ENCODE measurements at regions not wholly inside any gene's neighbourhood (a gene's known extent, or its start where the extent isn't known, plus 50 kb on each side); places are given as distances from the start of the nearest gene placed in this dataset.

DNA sequence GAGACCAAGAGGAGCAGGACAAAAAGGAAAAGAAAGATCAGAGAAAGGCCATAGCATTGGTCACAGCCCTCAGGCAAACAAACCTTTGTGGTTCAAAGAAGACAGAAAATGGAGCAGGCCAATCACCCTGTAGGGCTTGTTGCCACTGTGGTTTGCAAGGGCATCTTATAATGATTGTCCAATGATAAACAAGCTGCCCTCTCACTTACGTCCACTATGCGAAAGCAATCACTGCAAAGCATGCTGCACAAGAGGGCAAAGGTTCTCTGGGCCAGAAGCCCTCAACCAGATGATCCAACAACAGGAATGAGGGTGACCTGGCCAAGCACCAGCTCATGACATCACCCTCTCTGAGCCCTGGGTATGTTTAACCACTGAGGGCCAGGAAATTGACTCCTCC is 360.9 kb upstream of the HSFY2 start:
- peak in 1 of 2 donors; percentile 25 for TF ChIP-seq RAD21 (IDR thresholded peaks at IDR 0.05)
- no peak for TF ChIP-seq HNF4G (IDR thresholded peaks at IDR 0.05)
- peak in 1 of 2 donors; percentile 86 for TF ChIP-seq JUND (IDR thresholded peaks at IDR 0.05)
- no peak for TF ChIP-seq TAF1 (conservative IDR thresholded peaks at IDR 0.05)
- peak; percentile 80 for TF ChIP-seq YY1 (IDR thresholded peaks at IDR 0.05)
- TF ChIP-seq, protein P1, sequence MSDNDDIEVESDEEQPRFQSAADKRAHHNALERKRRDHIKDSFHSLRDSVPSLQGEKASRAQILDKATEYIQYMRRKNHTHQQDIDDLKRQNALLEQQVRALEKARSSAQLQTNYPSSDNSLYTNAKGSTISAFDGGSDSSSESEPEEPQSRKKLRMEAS (IDR thresholded peaks at IDR 0.05), result peak; percentile 74
- peak in 1 of 2 donors; percentile 90 for TF ChIP-seq RXRA (IDR thresholded peaks at IDR 0.05)
- TF ChIP-seq GABPA (IDR thresholded peaks at IDR 0.05 in 1 of 2, conservative IDR thresholded peaks at IDR 0.05 in 1 of 2), result peak in 1 of 2 donors; percentile 25
- TF ChIP-seq SP1 (IDR thresholded peaks at IDR 0.05), result no peak
- TF ChIP-seq FOXA2 (IDR thresholded peaks at IDR 0.05), result peak; percentile 71
- TF ChIP-seq FOXA1 (IDR thresholded peaks at IDR 0.05), result peak; percentile 59
- TF ChIP-seq HNF4A (conservative IDR thresholded peaks at IDR 0.05), result peak in 1 of 2 donors; percentile 91
- no peak for TF ChIP-seq EGR1 (IDR thresholded peaks at IDR 0.05; ENCODE audit: low read depth in 2 of 2)
- TF ChIP-seq, protein P2, sequence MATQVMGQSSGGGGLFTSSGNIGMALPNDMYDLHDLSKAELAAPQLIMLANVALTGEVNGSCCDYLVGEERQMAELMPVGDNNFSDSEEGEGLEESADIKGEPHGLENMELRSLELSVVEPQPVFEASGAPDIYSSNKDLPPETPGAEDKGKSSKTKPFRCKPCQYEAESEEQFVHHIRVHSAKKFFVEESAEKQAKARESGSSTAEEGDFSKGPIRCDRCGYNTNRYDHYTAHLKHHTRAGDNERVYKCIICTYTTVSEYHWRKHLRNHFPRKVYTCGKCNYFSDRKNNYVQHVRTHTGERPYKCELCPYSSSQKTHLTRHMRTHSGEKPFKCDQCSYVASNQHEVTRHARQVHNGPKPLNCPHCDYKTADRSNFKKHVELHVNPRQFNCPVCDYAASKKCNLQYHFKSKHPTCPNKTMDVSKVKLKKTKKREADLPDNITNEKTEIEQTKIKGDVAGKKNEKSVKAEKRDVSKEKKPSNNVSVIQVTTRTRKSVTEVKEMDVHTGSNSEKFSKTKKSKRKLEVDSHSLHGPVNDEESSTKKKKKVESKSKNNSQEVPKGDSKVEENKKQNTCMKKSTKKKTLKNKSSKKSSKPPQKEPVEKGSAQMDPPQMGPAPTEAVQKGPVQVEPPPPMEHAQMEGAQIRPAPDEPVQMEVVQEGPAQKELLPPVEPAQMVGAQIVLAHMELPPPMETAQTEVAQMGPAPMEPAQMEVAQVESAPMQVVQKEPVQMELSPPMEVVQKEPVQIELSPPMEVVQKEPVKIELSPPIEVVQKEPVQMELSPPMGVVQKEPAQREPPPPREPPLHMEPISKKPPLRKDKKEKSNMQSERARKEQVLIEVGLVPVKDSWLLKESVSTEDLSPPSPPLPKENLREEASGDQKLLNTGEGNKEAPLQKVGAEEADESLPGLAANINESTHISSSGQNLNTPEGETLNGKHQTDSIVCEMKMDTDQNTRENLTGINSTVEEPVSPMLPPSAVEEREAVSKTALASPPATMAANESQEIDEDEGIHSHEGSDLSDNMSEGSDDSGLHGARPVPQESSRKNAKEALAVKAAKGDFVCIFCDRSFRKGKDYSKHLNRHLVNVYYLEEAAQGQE (IDR thresholded peaks at IDR 0.05), result peak; percentile 62
- TF ChIP-seq, protein P3, sequence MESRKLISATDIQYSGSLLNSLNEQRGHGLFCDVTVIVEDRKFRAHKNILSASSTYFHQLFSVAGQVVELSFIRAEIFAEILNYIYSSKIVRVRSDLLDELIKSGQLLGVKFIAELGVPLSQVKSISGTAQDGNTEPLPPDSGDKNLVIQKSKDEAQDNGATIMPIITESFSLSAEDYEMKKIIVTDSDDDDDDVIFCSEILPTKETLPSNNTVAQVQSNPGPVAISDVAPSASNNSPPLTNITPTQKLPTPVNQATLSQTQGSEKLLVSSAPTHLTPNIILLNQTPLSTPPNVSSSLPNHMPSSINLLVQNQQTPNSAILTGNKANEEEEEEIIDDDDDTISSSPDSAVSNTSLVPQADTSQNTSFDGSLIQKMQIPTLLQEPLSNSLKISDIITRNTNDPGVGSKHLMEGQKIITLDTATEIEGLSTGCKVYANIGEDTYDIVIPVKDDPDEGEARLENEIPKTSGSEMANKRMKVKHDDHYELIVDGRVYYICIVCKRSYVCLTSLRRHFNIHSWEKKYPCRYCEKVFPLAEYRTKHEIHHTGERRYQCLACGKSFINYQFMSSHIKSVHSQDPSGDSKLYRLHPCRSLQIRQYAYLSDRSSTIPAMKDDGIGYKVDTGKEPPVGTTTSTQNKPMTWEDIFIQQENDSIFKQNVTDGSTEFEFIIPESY (IDR thresholded peaks at IDR 0.05), result no peak
- no peaks in the 10 kb centered on the region for H3K36me3 ChIP-seq (ENCODE audit: control insufficient read depth in 4 of 4, insufficient read depth in 3 of 4, low read depth in 1 of 4, low read length in 3 of 4)
- DNase-seq (ENCODE audit: low spot score), result peak; percentile 33
- WGBS, result 46% methylated on average over 2 of the region's 2 CpGs
- H3K4me1 ChIP-seq (ENCODE audit: control insufficient read depth in 4 of 4, insufficient read depth in 4 of 4, low read length in 3 of 4), result peaks cover 0 to 4% (median 0%) of the 10 kb centered on the region in 4 donors
- H3K27ac ChIP-seq (ENCODE audit: low read depth in 1 of 2, low read length in 2 of 2), result no peak overlapping the region
- no peak overlapping the region for H3K9ac ChIP-seq (ENCODE audit: low read depth in 1 of 2, low read length in 2 of 2)
- H3K9me3 ChIP-seq (ENCODE audit: control insufficient read depth in 4 of 4, low read length in 3 of 4), result no peaks in the 10 kb centered on the region
- no peak overlapping the region for H3K4me3 ChIP-seq (ENCODE audit: low read depth in 1 of 3, low read length in 3 of 3)
- H3K27me3 ChIP-seq (ENCODE audit: control insufficient read depth in 4 of 4, insufficient read depth in 4 of 4, low read length in 3 of 4), result no peaks in the 10 kb centered on the region

DNA sequence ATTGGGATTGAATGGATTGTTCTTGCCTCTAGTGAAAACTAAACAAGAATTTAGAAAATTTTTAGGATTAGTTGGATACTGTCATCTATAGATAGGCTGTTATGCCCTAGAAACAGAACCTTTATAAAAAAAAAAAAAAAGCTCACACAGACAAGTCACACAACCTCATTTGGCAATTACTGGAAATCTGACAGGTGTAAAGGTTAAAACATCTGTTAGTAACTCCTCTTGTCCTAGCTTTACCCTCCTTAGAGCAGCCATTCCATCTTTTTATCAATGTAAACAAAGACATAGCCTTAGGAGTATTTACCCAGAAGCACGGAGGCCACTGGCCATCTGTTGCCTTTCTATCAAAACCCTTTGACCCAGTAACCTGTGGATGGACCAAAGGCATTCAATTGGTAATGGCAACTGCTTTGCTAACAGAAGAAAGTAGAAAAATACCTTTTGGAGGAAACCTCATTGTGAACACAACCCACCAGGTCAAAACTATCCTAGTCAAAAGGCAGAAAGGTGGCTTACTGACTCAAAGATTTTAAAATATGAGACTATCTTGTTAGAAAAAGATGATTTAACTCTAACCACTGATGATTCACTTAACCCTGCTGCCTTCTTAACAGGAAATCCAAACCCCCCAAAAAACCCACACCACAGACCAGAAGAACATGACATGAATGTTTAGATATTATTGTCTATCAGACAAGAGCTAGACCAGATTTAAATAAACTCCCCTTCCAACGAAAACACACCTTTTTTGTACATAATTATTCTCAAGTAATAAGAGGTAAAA is 357.2 kb upstream of the HSFY2 start:
- H3K27me3 ChIP-seq (ENCODE audit: control insufficient read depth in 4 of 4, insufficient read depth in 4 of 4, low read length in 3 of 4), result no peaks in the 10 kb centered on the region
- TF ChIP-seq YY1 (IDR thresholded peaks at IDR 0.05) (peak; percentile 10), HNF4A (conservative IDR thresholded peaks at IDR 0.05) (peak in 1 of 2 donors; percentile 5), FOXA1 (IDR thresholded peaks at IDR 0.05) (no peak), RXRA (IDR thresholded peaks at IDR 0.05) (peak in 1 of 2 donors; percentile 53), HNF4G (IDR thresholded peaks at IDR 0.05) (no peak)
- TF ChIP-seq, protein P4, sequence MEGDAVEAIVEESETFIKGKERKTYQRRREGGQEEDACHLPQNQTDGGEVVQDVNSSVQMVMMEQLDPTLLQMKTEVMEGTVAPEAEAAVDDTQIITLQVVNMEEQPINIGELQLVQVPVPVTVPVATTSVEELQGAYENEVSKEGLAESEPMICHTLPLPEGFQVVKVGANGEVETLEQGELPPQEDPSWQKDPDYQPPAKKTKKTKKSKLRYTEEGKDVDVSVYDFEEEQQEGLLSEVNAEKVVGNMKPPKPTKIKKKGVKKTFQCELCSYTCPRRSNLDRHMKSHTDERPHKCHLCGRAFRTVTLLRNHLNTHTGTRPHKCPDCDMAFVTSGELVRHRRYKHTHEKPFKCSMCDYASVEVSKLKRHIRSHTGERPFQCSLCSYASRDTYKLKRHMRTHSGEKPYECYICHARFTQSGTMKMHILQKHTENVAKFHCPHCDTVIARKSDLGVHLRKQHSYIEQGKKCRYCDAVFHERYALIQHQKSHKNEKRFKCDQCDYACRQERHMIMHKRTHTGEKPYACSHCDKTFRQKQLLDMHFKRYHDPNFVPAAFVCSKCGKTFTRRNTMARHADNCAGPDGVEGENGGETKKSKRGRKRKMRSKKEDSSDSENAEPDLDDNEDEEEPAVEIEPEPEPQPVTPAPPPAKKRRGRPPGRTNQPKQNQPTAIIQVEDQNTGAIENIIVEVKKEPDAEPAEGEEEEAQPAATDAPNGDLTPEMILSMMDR (IDR thresholded peaks at IDR 0.05; ENCODE audit: low read depth, low read length, missing input control), result no peak
- no peak for DNase-seq (ENCODE audit: low spot score)
- no peak overlapping the region for H3K27ac ChIP-seq (ENCODE audit: low read depth in 1 of 2, low read length in 2 of 2)
- no peak overlapping the region for H3K4me3 ChIP-seq (ENCODE audit: low read depth in 1 of 3, low read length in 3 of 3)
- H3K9me3 ChIP-seq (ENCODE audit: control insufficient read depth in 4 of 4, low read length in 3 of 4), result no peaks in the 10 kb centered on the region
- 38% methylated on average over 2 of the region's 2 CpGs for WGBS
- no peak overlapping the region for H3K9ac ChIP-seq (ENCODE audit: low read depth in 1 of 2, low read length in 2 of 2)
- no peaks in the 10 kb centered on the region for H3K36me3 ChIP-seq (ENCODE audit: control insufficient read depth in 4 of 4, insufficient read depth in 3 of 4, low read depth in 1 of 4, low read length in 3 of 4)
- peaks cover 0 to 4% (median 0%) of the 10 kb centered on the region in 4 donors for H3K4me1 ChIP-seq (ENCODE audit: control insufficient read depth in 4 of 4, insufficient read depth in 4 of 4, low read length in 3 of 4)

Data from liver (tissue), 8 donors.